GM13977 (cell line): ENCODE measurements at regions not wholly inside any gene's neighbourhood (a gene's known extent, or its start where the extent isn't known, plus 50 kb on each side); places are given as distances from the start of the nearest gene placed in this dataset.

ENCODE experiments used
- DNase-seq: peaks from one replicate; pipeline ENCODE4 v3.0.0; 2012; ENCODE audit warnings: low spot score
- in situ Hi-C: fragments of 300-500 bp; cut with MboI; formaldehyde crosslinking; loops from one replicate; pipeline ENCODE4 v1.12.0; 2022; ENCODE audit warnings: low sequenced_read_pairs, low pct_unique_long_range_greater_than_20kb, mixed read lengths, inconsistent platforms; ENCODE audit not compliant: unreplicated experiment
- TF ChIP-seq, protein P1 (sequence below): IDR thresholded peaks from 2 replicates; pipeline ENCODE4 v1.5.1; 2012; ENCODE audit warnings: mild to moderate bottlenecking, control low read depth; ENCODE audit not compliant: insufficient read depth; ENCODE audit errors: extremely low read depth, missing control alignments

DNA sequence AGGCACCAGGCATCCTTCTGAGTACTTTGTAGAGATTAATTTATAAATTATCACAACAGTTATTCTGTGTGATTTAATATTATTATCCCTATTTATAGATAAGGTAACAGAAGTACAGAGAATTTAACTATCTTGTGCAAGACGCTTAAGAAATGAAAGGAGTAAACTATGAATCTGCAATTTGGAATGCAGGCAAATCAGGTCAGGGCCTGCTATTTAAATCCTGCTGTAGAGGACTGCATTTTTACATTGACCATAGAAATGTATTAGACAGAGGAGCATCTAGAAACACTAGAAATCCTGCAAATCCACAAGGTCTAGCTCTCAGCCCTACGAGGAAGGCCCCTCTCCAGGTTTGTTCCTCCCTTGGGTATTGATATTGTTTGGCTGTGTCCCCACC lies 336.2 kb downstream of the ETS1 start:
- DNase-seq = no peak
- in situ Hi-C loops = no loop called here
- TF ChIP-seq, protein P1, sequence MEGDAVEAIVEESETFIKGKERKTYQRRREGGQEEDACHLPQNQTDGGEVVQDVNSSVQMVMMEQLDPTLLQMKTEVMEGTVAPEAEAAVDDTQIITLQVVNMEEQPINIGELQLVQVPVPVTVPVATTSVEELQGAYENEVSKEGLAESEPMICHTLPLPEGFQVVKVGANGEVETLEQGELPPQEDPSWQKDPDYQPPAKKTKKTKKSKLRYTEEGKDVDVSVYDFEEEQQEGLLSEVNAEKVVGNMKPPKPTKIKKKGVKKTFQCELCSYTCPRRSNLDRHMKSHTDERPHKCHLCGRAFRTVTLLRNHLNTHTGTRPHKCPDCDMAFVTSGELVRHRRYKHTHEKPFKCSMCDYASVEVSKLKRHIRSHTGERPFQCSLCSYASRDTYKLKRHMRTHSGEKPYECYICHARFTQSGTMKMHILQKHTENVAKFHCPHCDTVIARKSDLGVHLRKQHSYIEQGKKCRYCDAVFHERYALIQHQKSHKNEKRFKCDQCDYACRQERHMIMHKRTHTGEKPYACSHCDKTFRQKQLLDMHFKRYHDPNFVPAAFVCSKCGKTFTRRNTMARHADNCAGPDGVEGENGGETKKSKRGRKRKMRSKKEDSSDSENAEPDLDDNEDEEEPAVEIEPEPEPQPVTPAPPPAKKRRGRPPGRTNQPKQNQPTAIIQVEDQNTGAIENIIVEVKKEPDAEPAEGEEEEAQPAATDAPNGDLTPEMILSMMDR = no peak

DNA sequence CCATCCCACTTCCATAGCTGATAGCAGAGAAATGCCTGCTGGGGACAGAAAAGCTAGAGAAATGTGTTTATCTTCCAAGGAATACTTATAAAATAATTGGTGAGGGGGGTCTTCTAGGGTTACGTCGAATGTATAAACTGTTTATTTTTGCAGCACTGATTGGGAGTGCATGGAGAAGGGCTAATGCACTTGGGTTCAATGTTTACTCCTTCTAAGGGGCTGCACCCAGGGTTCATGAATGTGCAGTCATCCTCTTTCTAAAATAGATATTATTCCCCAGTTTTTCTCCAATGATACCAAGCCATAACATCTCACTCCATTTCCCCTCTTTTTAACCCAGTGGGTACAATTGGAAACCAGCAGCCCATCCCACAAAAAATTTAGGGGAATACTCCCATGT lies 336.9 kb downstream of the ETS1 start:
- no peak for DNase-seq
- TF ChIP-seq, protein P1 = no peak
- in situ Hi-C loops = no loop called here

DNA sequence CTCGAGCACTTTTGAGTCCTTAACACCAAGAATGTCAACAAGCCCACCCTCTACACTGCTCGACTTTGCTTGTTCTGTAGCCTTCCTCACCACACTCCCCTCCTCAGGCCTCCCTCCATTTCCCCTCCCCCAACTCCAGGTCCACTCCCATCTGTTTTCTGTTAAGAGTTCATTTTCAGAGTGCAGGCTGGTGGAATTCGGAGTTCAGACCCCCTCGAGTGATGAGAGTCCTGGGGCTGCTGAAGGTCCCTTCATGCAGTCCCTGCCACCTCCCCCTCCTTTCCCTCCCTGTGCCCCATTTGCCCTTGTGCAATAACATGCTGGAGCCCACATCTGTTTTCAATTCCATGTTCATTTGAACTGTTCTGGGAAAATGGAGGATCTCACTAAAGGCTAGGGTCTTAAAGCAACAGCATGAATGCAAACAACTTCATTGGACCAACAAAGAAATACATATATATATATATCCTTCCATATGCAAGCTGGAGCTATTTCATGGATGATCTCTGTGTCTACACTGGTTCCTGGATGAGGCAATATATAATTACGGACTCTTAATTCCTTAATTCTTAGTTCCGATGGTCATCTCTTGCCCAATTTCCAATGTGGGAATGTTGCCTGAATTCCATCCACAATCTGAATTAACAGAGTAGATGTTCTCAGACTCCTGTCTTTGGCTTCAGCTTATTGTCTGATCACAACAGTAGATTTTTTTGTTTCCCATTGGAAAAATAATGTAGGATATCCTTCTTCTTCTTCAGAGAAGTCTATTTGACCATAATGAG lies 340.4 kb downstream of the ETS1 start:
- in situ Hi-C loops = no loop called here
- no peak for DNase-seq
- TF ChIP-seq, protein P1 = no peak

DNA sequence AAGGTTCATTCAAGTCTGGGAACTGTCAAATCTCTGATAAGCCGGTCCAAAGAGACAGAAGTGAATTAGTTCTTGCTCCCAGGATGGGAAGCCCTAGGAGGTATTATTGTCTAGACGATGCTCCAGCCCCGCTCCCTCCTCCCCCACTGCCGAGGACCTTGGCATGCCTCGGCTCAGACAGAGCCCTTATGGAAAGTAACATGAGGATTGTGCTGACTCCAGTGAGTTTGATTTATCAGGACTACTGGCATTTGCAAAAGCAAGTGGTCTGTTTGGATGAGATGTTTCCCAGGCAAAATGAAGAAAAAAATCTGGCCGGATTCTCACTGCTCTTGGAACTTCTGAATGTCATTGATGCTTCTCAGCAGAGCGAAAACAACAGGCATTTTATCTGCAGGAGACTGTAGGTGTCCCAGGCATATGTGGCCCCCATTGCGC lies 341.0 kb downstream of the ETS1 start:
- DNase-seq = no peak
- TF ChIP-seq, protein P1 = no peak
- in situ Hi-C loops = no loop called here

DNA sequence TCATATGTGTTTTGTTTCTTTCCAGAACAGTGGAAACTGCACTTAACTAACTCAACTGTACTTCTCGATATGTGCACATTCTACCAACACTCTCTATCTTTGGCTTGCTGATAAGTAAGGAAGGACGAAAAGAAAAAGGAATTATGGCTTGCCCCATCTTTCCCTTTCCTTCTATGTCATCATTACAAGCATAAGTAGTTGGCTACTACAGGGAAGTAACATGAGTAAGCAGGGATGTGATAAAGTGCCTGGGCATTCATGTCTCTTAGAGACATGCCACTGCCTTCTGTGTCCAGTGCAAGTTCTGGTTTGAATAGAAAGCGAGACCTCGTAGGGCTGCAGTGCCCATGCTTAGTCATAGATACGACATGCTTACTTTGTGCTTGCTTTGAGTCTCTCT lies 342.5 kb downstream of the ETS1 start:
- TF ChIP-seq, protein P1 = no peak
- in situ Hi-C loops = no loop called here
- DNase-seq = no peak

DNA sequence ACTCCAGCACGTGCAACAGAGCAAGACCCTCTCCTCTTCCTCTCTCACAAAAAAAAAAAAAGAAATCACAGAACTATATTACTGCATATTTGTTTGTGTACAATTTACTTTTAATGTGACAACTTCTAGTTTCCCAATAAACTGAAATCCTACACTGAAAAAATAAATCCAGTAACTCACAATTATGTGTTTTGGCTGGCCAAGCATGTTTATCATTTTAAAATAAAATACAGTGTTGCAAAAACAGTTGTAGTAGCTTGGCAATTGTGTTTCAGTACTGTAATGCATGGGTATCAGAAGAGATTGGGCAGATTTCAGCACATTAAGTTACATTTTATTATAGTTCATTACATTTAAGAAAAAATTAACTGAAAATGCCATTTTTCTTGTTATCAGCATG lies 344.9 kb downstream of the ETS1 start:
- DNase-seq = no peak
- TF ChIP-seq, protein P1 = no peak
- in situ Hi-C loops = no loop called here
